ENCODE measurements at regions not wholly inside any gene's neighbourhood (a gene's known extent, or its start where the extent isn't known, plus 50 kb on each side); places are given as distances from the start of the nearest gene placed in this dataset.

- no peak for FAIRE-seq
- H3K9me3 ChIP-seq (replicated peaks; ENCODE audit: control insufficient read depth, insufficient read depth, low read length): no peaks in the 10 kb centered on the region
- BruUV-seq (replicated peaks): no TSS peak
- no peaks in the 10 kb centered on the region for H3K79me2 ChIP-seq (ENCODE audit: control insufficient read depth, insufficient read depth, low read length)
- no peaks in the 10 kb centered on the region for H3K36me3 ChIP-seq (ENCODE audit: control insufficient read depth in 2 of 2, extremely low read depth in 1 of 2, insufficient read depth in 2 of 2, low read length in 2 of 2)
- ChIA-PET CTCF (no interaction called here), POLR2A (no interaction called here)
- H3K4me1 ChIP-seq (ENCODE audit: control insufficient read depth, extremely low read depth, insufficient read depth, low read length): no peaks in the 10 kb centered on the region
- H3K27me3 ChIP-seq (ENCODE audit: control insufficient read depth in 2 of 2, insufficient read depth in 2 of 2, low read length in 2 of 2): no peaks in the 10 kb centered on the region
- no peak overlapping the region for H3K4me2 ChIP-seq (ENCODE audit: insufficient read depth, low read length)
- H3K27ac ChIP-seq (ENCODE audit: insufficient read depth, low read depth, low read length): no peak overlapping the region
- H2AFZ ChIP-seq (ENCODE audit: low read depth, low read length): no peak overlapping the region
- no peak overlapping the region for H3K4me3 ChIP-seq (replicated peaks in 1 of 3; ENCODE audit: insufficient read depth in 1 of 3, low read depth in 1 of 3, low read length in 3 of 3)
- no peak for DNase-seq (ENCODE audit: low read depth, low spot score)
- no peaks in the 10 kb centered on the region for H4K20me1 ChIP-seq (replicated peaks; ENCODE audit: control insufficient read depth, extremely low read depth, insufficient read depth, low read length)
- intact Hi-C loops (cut with micrococcal nuclease) (no loop called here), dilution Hi-C loops (cut with MboI; ENCODE audit: extremely low pct_ligation_motif_present, low sequenced_read_pairs) (no loop called here)
- H3K9ac ChIP-seq (replicated peaks; ENCODE audit: extremely low read depth, insufficient read depth, low read length): no peak overlapping the region
- TF ChIP-seq MYC (IDR thresholded peaks at IDR 0.05; ENCODE audit: low read depth, low read length): no peak
- TF ChIP-seq POLR2A (IDR thresholded peaks at IDR 0.05; ENCODE audit: low read depth, low read length): no peak
- no peak for TF ChIP-seq GATA2 (IDR thresholded peaks at IDR 0.05; ENCODE audit: insufficient read depth, insufficient read length, low read depth, low read length)
- TF ChIP-seq EZH2 (IDR thresholded peaks at IDR 0.05; ENCODE audit: borderline replicate concordance, low read depth, low read length, severe bottlenecking): no peak
- TF ChIP-seq MAX (IDR thresholded peaks at IDR 0.05; ENCODE audit: insufficient read depth, insufficient read length): no peak
- no peak for TF ChIP-seq JUN (IDR thresholded peaks at IDR 0.05; ENCODE audit: borderline replicate concordance, insufficient read depth, insufficient read length, low read depth)
- no peak for TF ChIP-seq CTCF (IDR thresholded peaks at IDR 0.05; ENCODE audit: extremely low read depth in 1 of 2, insufficient read depth in 1 of 2, low read depth in 1 of 2, low read length in 2 of 2)
- TF ChIP-seq FOS (IDR thresholded peaks at IDR 0.05; ENCODE audit: borderline replicate concordance, insufficient read depth, low read length): no peak
- TF ChIP-seq POLR2AphosphoS5 (IDR thresholded peaks at IDR 0.05; ENCODE audit: insufficient read depth, low read depth, low read length): no peak
- no peaks in the 10 kb centered on the region for H3K9me1 ChIP-seq (replicated peaks; ENCODE audit: control insufficient read depth, extremely low read depth, insufficient read depth, low read length)
Observed at GRCh38 chrX:14300376-14300775, 229.0 kb upstream of the GLRA2 start.

Data from endothelial cell of umbilical vein (primary cell).